ENCODE measurements at regions not wholly inside any gene's neighbourhood (a gene's known extent, or its start where the extent isn't known, plus 50 kb on each side); places are given as distances from the start of the nearest gene placed in this dataset.

DNA sequence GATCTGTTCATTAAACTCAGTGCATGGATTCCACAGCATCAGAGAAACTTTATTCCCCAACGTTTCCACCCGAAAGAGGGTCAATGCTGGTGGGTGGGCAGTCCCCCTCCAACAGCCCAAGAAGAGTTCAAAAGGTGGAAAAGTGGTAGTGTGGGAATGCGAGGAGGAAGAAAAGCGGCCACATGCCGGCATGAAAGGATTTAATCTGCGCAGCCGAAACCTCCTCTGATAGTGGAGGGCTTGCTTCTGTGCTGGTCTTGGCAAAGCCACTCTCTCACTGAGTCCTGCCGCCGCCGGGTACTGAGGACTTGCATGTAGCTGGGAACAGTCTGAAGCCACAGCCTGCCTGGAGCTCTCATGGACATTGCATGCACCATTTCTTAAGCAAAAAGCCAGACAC, 136.2 kb upstream of the ZNF536 start:
- TF ChIP-seq, protein P1, sequence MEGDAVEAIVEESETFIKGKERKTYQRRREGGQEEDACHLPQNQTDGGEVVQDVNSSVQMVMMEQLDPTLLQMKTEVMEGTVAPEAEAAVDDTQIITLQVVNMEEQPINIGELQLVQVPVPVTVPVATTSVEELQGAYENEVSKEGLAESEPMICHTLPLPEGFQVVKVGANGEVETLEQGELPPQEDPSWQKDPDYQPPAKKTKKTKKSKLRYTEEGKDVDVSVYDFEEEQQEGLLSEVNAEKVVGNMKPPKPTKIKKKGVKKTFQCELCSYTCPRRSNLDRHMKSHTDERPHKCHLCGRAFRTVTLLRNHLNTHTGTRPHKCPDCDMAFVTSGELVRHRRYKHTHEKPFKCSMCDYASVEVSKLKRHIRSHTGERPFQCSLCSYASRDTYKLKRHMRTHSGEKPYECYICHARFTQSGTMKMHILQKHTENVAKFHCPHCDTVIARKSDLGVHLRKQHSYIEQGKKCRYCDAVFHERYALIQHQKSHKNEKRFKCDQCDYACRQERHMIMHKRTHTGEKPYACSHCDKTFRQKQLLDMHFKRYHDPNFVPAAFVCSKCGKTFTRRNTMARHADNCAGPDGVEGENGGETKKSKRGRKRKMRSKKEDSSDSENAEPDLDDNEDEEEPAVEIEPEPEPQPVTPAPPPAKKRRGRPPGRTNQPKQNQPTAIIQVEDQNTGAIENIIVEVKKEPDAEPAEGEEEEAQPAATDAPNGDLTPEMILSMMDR (IDR thresholded peaks at IDR 0.05; ENCODE audit: low read depth, low read length, poor library complexity, severe bottlenecking) = no peak
- no peak for TF ChIP-seq EZH2phosphoT487 (IDR thresholded peaks at IDR 0.05; ENCODE audit: borderline replicate concordance, low read length)

All from DOHH2 (cell line).